Stimulated activated CD4-positive, alpha-beta T cell treated with anti-CD3 and anti-CD28 coated beads, TNF-alpha, amount 100 ng/mL, for 1 hour (primary cell): ENCODE measurements at regions not wholly inside any gene's neighbourhood (a gene's known extent, or its start where the extent isn't known, plus 50 kb on each side); places are given as distances from the start of the nearest gene placed in this dataset.

Source experiments
- DNase-seq, 3 donors: peaks; one replicate each; pipeline ENCODE4 v3.0.0-alpha.2; 2020; ENCODE audit warnings: low read depth in 3 of 3, low spot score in 1 of 3

DNA sequence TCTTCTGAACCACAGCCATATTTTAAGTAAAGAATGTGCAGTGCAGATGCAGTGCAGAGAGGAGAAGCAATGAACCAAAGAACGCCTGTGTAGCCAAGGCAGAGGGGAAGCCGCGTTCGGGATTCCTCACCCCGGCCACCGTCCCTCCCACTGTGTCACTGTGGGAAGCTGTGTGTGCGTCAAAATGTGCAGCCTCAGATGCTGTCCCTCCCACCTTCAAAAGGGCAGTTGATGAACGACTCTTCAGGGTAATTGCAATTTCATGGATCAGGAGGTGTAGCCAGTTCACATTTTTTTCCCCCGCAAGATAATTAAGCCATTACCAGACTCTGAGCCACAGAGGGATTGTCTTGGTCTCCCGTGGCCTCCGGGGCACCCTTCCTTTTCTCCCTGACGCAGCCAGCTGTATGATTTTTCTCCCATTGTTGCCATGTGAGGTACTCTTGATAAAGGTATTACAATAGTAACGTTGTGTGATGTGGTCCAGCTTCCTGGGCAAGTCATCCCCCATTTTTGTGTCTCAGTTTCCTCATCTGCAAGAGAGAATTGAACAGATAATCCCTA lies 190.0 kb downstream of the FOXL1 start:
- DNase-seq, result no peak

DNA sequence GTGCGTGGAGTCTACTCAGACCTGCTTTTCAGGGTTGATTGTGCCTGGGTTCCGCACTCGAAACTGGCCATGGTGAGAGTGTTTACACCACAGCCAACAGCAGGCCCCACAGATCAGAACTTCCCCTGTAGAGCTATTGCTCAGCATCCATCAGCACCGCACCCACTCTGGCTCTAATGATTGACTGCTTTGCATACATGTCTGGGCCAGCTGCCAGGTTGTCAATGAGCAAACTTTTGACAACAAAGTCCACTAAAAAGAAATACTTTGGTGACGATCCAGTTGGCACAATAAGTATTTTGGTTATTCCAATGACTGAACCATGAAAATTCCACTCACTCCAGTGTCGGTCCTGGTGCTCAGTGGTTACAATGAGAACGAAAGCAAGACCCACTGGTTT lies 190.7 kb downstream of the FOXL1 start:
- DNase-seq, result no peak

DNA sequence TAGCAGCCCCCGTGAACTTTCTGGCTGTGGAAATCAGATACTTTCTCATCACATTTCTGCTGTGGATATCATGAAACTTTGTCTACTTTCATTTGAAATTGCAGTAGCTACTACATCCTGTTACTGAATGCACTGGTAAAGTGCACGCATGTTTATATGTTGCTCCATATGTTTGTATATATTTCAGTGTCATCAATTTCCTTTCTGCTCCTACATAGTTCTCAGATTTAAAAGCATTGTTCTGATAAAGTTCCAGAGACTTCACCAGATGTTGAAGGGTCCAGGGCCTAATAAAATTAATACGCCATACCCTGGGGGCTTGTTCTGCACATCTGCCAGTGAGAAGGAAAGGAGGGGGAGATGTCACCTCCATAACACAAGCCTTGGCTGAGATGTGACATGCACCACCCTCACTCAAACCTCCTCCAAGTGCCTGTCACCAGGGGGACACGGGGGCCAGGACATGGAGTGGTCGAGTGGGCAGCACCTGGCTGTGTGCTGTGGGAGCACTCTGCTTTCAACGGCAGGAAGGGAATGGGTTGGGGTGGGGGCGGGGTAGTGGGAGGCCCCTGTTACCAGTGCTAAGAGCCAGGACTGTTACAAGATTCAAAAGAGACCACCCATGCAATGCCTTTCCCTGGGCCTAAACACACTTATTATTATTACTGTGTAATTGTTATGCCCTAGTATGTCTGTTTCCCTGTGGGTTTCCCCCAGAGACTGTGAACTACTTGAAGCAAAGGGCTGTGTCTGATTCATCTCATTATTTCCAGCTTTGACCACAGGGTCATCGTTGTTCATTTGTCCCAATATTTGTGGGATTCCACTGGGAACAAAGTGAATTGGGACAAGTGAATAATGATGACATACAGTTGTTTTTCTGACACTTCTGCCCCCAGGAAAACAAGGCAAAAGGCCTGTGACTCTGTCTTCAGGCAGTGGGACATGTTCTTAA lies 193.4 kb downstream of the FOXL1 start:
- no peak for DNase-seq

DNA sequence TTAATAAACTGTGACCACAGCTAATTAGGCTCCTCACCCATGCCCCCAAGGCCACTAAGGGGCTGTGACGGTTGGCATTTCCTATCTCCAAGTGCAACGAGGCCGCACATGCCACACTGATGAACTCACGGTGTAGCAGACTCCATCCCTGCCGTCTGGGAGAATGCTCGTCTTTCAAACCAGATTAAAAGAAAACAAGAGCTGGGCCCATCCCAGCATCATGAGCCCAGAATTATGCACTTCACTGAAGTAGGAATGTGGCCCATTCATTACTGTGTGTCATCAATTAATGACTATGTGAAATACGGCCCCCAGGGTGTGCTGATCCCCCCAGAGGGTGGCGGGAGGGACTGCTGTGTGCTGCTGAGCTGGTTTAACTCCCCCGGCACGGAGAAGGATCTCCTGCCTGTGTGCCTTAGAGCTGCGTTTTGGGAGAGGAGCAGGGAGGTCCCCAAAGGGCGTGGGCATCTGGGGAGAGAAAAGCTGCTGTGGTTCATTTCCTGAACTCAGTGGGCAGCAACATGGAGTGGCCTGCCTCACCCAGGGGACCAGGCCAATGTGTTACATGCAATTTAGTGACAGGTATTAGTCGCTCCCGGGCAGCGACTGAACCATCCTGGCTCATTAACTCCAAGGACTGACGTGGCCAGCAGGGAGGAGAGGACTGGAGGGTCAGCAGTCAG lies 194.5 kb downstream of the FOXL1 start:
- DNase-seq, result no peak

- no peak for DNase-seq
These were observed 195.0 kb downstream of the FOXL1 start for GRCh38 chr16:86773354-86773715.

- no peak for DNase-seq
These were observed 196.6 kb downstream of the FOXL1 start for GRCh38 chr16:86774931-86775330.

GRCh38 chr16:86775511-86775921 lies 197.2 kb downstream of the FOXL1 start:
- no peak for DNase-seq

GRCh38 chr16:86777381-86777946 lies 199.1 kb downstream of the FOXL1 start:
- DNase-seq, result no peak

- DNase-seq, result no peak
These were observed 199.9 kb downstream of the FOXL1 start for GRCh38 chr16:86778108-86778745.

GRCh38 chr16:86778978-86779377 lies 200.6 kb downstream of the FOXL1 start:
- no peak for DNase-seq

- no peak for DNase-seq
These were observed 202.7 kb downstream of the FOXL1 start for GRCh38 chr16:86781046-86781445.

- DNase-seq, result no peak
These were observed 205.6 kb downstream of the FOXL1 start for GRCh38 chr16:86783636-86784626.

DNA sequence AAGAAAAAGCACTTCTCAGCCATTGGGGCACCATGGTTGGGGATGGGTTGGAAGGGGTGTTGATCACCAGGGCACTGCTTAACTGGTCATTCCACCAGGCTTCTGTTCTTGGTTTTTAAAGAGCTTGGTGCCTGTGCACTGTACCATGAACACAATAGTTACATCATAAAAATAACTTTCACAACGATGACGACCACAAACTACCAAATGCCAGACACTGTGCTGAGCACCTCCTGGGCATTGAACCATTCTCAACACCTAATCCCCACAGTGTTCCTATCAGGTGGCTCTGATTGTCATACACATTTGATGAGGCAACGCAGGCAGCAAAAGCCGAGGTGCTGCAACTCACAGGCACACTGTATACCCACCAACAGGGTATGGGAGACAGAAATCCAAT lies 208.0 kb downstream of the FOXL1 start:
- no peak for DNase-seq

DNA sequence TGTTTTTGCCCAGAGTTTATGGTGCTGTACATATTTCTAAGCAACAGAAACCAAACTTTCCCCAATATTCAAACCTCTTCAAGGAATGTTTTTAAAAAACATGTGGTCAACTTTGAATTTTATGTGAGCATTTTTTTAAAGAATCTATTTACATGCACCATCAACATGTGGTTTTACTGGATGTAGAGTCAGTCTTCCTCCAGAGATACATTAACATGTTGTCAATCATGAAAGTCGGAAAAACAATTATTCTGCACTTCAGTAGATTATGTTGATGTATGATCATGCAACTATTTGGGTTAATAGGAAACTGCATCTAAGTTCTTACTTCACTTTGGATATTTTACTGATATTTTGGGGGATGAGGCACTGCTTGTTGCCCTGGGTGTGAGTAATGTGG lies 208.6 kb downstream of the FOXL1 start:
- no peak for DNase-seq

GRCh38 chr16:86787538-86787937 lies 209.2 kb downstream of the FOXL1 start:
- DNase-seq, result no peak

DNA sequence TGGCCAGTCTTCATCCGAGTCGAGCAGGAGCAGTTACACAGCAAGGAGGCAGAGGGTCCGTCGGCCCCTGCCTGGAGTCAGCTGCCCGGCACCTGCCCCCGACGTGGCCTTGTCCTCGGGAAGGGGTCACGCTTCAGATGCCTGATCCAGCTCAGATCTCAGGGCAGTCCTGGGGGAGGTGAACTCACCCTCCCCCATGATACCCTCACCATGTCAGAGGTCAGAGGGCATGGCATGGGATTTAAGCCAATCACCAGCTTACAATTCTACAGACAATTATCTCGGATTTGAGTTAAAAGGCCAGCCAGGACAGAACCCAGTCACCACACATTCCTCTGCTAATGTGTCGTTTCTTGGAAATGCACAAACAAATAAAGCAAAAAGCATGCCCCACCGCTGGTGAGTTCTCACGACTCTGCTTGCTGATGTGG lies 211.3 kb downstream of the FOXL1 start:
- DNase-seq, result no peak

- no peak for DNase-seq
These were observed 213.1 kb downstream of the FOXL1 start for GRCh38 chr16:86791287-86792035.

DNA sequence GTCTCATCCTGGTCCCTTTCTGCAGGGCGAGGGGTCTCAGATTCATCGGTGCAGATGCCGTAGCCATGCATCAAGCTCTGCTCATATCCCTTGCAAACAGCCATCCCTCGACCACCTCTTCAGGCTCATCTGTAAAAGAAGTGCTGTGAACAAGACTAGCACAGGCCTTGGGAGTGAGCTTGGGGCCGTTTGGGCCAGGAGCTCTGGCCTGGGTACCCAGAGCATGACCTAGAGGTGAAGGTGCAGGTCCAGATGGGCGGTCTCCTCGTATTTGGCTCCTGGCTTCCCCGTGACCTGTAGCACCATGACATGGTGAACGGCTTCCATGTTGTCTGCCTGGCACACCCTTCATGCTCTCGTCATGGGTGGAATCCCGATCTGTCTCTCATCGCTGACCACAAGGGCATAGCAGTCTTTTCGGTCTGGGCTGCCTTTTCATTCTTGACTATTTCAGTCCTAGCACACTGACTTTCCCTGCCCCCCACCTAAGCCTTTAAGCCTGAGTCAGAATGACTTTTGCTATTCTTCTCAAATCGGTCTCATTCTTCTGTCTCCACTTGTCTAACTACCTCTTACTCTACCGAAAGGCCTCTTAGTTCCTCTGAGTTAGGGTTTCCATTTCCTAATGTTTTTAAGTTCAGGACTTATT lies 216.0 kb downstream of the FOXL1 start:
- no peak for DNase-seq

DNA sequence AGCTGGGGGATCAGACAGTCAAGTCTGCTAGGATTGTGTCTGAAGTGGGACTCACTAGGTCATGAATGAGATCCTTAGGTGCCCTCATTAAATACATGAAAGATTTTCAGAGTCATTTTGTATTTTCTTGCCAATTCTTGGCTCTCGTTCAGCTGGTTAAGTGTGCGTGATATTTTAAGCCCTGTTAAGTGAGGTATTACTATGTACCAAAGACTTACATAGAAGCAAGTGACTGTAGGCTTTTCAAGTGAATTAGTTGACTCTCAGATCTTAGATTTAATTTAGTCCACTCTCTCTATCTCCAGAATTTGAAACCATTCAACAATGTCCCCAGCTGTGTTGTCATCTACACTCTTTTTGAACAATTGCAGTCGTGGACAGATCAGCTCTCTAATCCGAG lies 219.4 kb downstream of the FOXL1 start:
- no peak for DNase-seq
